ENCODE measurements at regions not wholly inside any gene's neighbourhood (a gene's known extent, or its start where the extent isn't known, plus 50 kb on each side); places are given as distances from the start of the nearest gene placed in this dataset.

- Histone ChIP-seq H3K9ac (ENCODE audit: low read length) (no peak overlapping the region), H3F3A (ENCODE audit: insufficient read depth) (no peaks in the 10 kb centered on the region), H3K27ac (ENCODE audit: low read depth, low read length) (no peak overlapping the region), H3K79me2 (ENCODE audit: insufficient read depth, low read length) (no peaks in the 10 kb centered on the region), H3K9me2 (replicated peaks; ENCODE audit: insufficient read depth, low read length) (no peaks in the 10 kb centered on the region), H3K4me3 (ENCODE audit: insufficient read depth, low read length, poor library complexity, severe bottlenecking) (no peak overlapping the region), H2AFZ (ENCODE audit: low read depth, low read length, severe bottlenecking) (no peak overlapping the region), H3K36me3 (ENCODE audit: low read length) (no peaks in the 10 kb centered on the region), H3K27me3 (ENCODE audit: low read length) (no peaks in the 10 kb centered on the region), H3K4me2 (ENCODE audit: low read depth, low read length, poor library complexity, severe bottlenecking) (no peak overlapping the region), H4K20me1 (ENCODE audit: low read depth, low read length) (no peaks in the 10 kb centered on the region), H3K9me3 (ENCODE audit: insufficient read depth, low read length) (no peaks in the 10 kb centered on the region)
- no peak for TF ChIP-seq EZH2phosphoT487 (conservative IDR thresholded peaks at IDR 0.05; ENCODE audit: low read length)
- TF ChIP-seq, protein P1, sequence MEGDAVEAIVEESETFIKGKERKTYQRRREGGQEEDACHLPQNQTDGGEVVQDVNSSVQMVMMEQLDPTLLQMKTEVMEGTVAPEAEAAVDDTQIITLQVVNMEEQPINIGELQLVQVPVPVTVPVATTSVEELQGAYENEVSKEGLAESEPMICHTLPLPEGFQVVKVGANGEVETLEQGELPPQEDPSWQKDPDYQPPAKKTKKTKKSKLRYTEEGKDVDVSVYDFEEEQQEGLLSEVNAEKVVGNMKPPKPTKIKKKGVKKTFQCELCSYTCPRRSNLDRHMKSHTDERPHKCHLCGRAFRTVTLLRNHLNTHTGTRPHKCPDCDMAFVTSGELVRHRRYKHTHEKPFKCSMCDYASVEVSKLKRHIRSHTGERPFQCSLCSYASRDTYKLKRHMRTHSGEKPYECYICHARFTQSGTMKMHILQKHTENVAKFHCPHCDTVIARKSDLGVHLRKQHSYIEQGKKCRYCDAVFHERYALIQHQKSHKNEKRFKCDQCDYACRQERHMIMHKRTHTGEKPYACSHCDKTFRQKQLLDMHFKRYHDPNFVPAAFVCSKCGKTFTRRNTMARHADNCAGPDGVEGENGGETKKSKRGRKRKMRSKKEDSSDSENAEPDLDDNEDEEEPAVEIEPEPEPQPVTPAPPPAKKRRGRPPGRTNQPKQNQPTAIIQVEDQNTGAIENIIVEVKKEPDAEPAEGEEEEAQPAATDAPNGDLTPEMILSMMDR (IDR thresholded peaks at IDR 0.05; ENCODE audit: insufficient read depth, low read length, poor library complexity, severe bottlenecking), result no peak
Measured at GRCh38 chr16:16992975-16993765, 477.6 kb downstream of the XYLT1 start.

DNA sequence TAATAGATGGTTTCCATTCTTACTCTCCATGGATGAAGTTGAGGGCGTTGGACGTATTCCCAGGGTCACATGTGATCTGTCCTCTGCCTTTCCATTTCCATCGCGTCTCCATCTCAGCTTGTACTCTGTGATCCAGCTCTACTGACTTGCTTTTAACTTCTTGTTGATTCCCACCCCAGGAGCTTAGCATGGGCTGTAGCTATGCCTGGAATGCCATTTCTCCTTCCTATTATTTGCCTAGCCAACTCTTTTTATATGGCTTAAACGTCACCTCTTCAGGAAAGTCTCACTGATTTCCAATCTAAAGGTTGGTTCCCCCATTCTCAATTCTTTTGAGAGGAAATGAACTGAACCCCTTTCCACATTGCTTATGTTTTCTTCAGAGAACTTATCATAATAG is 475.9 kb downstream of the XYLT1 start:
- no peaks in the 10 kb centered on the region for H3K9me3 ChIP-seq (ENCODE audit: insufficient read depth, low read length)
- no peak for TF ChIP-seq EZH2phosphoT487 (conservative IDR thresholded peaks at IDR 0.05; ENCODE audit: low read length)
- TF ChIP-seq, protein P1 (IDR thresholded peaks at IDR 0.05; ENCODE audit: insufficient read depth, low read length, poor library complexity, severe bottlenecking), result no peak
- no peak overlapping the region for H2AFZ ChIP-seq (ENCODE audit: low read depth, low read length, severe bottlenecking)
- H3K79me2 ChIP-seq (ENCODE audit: insufficient read depth, low read length), result no peaks in the 10 kb centered on the region
- H3K4me2 ChIP-seq (ENCODE audit: low read depth, low read length, poor library complexity, severe bottlenecking), result no peak overlapping the region
- H3K27me3 ChIP-seq (ENCODE audit: low read length), result no peaks in the 10 kb centered on the region
- H3K36me3 ChIP-seq (ENCODE audit: low read length), result no peaks in the 10 kb centered on the region
- no peak overlapping the region for H3K9ac ChIP-seq (ENCODE audit: low read length)
- no peaks in the 10 kb centered on the region for H4K20me1 ChIP-seq (ENCODE audit: low read depth, low read length)
- H3K4me3 ChIP-seq (ENCODE audit: insufficient read depth, low read length, poor library complexity, severe bottlenecking), result no peak overlapping the region
- no peaks in the 10 kb centered on the region for H3F3A ChIP-seq (ENCODE audit: insufficient read depth)
- H3K27ac ChIP-seq (ENCODE audit: low read depth, low read length), result no peak overlapping the region
- H3K9me2 ChIP-seq (replicated peaks; ENCODE audit: insufficient read depth, low read length), result no peaks in the 10 kb centered on the region

DNA sequence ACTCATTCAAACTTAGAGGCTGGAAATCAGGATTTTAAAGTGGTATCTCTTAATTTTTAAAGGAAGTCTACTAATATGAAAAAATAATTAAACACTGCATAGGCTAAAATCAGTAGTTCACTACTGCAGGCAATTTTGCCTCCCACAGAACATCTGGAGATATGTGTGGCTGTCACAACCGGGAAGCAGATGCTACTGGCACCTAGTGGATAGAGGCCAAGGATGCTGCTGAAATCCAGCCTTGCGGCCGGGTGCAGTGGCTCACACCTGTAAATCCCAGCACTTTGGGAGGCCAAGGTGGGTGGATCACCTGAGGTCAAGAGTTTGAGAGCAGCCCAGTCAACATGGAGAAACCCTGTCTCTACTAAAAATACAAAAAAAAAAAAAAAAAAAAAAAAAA is 473.9 kb downstream of the XYLT1 start:
- no peaks in the 10 kb centered on the region for H3K79me2 ChIP-seq (ENCODE audit: insufficient read depth, low read length)
- no peak for TF ChIP-seq EZH2phosphoT487 (conservative IDR thresholded peaks at IDR 0.05; ENCODE audit: low read length)
- TF ChIP-seq, protein P1 (IDR thresholded peaks at IDR 0.05; ENCODE audit: insufficient read depth, low read length, poor library complexity, severe bottlenecking), result no peak
- H3K9me2 ChIP-seq (replicated peaks; ENCODE audit: insufficient read depth, low read length), result no peaks in the 10 kb centered on the region

More for the DNA sequence above, 473.9 kb downstream of the XYLT1 start:
- Histone ChIP-seq H3K9ac (ENCODE audit: low read length) (no peak overlapping the region), H3K36me3 (ENCODE audit: low read length) (no peaks in the 10 kb centered on the region), H3K27ac (ENCODE audit: low read depth, low read length) (no peak overlapping the region), H4K20me1 (ENCODE audit: low read depth, low read length) (no peaks in the 10 kb centered on the region), H3K27me3 (ENCODE audit: low read length) (no peaks in the 10 kb centered on the region), H3K4me2 (ENCODE audit: low read depth, low read length, poor library complexity, severe bottlenecking) (no peak overlapping the region), H2AFZ (ENCODE audit: low read depth, low read length, severe bottlenecking) (no peak overlapping the region), H3K9me3 (ENCODE audit: insufficient read depth, low read length) (no peaks in the 10 kb centered on the region), H3F3A (ENCODE audit: insufficient read depth) (no peaks in the 10 kb centered on the region), H3K4me3 (ENCODE audit: insufficient read depth, low read length, poor library complexity, severe bottlenecking) (no peak overlapping the region)

Data from SU-DHL-6 (cell line).